SHP77 treated with DMSO at 0.1 percent for 48 hours (cell line): ENCODE measurements at regions not wholly inside any gene's neighbourhood (a gene's known extent, or its start where the extent isn't known, plus 50 kb on each side); places are given as distances from the start of the nearest gene placed in this dataset.

Experiments
- DNase-seq: peaks from one replicate; lab custom pipeline; 2025; lab: John Stamatoyannopoulos, UW

DNA sequence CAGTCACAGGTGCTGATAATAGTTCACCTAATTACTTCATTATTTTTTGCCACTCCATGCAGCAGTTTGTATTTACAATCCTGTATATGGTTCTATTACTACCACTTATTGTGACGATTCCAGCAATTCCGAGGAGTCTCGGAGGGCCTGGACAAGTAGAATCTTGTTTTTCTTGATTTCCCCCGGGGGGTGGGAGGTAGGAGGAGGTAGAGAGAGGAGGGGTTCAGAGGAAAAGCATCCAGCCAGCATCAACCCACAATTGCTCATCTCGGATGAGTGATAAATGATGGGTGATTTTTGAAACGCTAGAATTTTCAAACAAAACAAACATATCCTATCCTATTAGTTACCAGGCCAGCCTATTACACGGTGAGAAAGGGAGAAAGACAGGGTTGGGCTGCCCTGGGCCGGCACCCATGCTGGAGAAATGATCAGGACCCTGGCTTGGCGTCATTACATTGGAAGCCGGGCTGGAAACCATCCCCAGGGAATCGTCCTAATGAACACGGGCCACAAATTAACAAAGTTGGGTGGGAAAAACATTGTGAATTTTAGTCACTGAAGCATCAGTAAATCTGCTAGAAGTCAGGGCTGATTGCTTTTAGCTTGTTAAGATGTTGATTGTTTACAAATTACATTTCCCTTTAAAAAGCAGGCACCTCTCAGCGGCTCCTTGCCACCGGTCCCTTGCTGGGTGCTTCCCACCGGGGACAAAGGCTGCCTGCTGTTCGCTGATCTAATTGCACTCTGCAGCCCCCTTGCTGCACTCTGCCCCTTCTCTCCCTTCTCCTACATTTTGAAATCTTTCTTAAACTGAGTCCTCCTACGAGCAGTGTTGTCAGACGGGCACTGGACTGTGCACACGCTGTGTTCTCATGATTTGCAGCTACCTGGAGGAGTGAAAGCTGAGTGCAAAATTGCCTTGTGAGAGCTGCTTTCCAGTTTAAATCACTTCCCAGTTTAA, 95.5 kb downstream of the FAM204A start:
- DNase-seq, result no peak

DNA sequence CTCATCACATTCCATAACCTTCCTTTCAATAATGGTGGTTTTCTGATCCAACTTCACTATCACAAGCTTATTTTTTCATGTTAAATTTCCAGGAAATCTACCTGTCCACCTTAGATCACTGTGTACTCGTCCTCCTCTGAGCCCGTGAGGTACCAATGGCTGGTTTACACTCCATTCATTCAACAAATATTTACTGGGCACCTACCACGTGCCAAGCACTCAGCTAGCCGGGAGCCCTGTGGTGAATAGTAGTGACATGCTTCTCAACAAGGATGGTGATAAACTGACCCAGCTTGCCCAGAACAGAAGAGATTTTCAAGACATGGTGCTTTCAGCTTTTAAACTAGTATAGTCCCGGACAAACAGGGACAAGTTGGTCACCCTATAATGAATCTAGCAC, 98.2 kb downstream of the FAM204A start:
- no peak for DNase-seq

DNA sequence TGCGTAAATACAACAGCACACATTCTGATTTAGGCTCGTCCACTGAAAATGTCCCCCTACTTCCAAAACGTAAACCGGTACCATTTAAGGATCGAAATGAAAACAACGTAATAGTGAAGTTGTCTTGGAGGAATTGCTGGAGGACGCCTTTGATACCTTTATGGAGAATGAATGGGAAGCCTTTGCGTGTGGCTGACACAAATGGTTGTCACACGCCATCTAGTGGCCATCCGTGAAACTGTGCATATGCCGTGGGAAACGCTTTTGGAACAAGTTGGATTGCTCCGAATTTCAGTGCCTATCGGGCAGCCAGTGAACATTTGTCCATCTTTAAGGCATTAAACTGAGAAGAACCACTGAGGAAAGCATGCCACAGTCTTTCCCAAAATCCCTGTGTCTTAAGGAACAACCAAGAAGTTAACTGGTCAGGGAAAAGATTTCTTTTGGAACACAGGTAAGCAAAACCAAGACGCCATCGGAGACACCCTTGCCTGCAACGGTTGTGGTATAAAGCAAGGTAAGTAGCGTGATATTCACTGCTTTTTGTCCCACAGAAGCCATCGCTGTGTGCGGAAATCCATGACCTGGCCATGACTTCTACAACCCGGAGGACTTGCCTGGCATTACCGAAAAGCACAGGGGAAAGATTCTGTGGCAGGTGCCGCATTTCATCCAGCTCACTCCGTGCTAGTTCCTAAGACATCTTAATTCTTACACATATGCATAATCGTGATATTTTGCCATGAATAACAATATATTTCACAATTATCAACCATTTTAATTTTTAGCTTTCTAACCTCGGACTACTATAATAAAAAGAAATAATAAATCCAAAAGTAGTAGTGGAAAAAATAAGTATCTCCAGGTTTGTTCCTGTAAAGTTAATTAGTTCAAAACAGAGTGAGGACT, 100.6 kb downstream of the FAM204A start:
- DNase-seq, result peak; percentile 55

DNA sequence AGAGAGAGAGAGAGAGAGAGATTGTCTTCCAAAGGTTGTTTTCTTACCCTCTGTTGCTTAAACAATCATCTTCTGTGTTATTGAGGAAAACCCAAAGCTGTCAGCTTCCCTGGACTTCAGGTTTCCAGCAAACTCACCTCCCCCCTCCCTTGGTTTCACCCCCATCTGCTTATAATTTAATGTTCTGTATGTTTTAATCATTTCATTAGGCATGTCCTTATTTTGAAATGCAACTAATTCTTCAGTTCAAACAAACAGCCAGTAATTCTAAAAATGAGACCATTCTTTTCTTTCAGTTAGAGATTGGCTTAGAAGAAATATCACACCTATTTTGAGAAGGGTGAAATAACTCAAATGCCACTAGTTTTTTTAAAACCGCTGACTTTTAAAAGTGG, 102.9 kb downstream of the FAM204A start:
- DNase-seq, result no peak

DNA sequence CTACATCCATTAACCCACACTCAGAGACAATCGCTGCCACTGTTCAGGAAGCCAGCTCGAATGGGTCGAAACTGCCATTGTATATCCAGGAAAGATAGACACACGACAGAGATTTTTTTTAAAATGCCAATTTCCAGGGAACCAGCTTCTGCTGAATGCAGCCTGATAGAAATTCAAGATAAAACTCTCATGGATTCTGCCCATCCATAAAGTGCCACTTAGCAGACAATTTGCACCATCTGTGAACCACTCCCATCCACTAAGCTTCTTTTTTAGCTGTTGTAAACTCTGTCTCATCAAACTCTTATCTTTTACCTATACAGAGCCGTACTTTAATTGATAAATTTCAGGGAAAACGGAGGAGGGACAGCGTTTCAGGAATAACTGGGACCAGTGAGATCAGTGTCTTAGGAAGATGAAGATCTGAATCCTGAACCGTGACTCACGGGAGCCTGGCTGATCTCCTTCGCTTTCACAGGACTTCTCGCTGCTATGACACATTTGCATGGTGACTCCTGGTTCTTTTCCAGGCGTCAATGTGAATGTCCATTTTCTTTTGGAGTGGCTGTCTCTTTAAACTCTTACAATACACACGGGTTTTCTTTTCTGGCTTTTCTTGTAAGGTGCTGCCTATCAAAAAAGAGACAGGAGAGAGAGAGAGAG, 103.4 kb downstream of the FAM204A start:
- DNase-seq, result no peak

DNA sequence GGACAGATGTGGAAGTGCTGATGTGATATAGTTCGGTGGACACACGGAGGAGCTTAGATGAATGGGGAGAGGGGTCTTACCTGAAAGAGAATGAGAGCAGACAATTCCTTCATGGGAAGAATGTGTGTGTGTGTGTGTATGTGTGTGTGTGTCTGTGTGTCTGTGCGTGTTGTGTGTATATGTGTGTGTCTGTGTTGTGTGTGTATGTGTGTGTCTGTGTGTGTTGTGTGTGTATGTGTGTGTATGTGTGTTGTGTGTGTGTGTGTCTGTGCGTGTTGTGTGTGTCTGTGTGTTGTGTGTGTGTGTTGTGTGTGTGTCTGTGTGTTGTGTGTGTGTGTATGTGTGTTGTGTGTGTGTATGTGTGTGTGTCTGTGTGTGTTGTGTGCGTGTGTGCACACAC, 104.2 kb downstream of the FAM204A start:
- no peak for DNase-seq

DNA sequence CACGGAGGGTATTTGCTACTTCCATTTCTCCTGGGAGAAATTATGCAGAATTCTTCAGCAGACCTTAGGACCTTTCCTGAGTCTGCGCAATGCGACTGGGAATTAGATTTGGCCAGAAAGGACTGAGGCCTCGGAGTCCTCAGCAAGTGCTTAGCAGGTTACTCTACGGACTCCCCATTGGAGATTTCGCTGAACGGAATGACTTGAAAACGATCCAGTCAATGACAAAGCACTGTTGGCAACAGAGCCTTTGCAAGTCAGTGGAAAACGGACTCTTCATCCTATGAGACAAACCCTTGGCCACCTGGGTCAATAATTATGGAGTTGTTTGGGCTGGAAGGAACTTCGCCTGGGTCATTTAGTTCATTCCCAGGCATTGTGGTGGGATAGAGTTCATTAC, 107.4 kb downstream of the FAM204A start:
- DNase-seq, result no peak

DNA sequence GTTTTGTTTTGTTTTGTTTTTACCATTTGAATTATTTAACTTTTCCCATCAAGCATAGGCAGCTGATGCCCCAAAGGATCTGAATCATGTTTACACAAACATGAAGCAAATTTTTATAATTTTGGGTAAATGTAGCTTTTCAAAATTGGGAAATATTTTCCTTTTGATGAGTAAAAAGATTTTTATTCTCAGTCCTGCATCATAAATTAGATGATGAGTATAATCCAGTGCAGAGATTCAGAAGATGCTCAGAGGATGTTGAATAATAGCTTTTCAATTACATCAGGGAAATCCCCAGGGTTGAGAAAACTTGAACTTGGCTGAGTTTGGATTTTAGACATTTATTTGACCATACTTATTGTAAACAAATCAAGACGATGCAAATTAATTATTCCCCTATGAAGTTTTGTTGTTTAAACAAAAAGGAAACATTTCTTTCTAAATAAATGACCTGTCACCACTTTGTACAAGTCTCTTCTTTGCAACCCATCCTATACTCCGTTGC, 121.7 kb downstream of the FAM204A start:
- DNase-seq, result no peak

DNA sequence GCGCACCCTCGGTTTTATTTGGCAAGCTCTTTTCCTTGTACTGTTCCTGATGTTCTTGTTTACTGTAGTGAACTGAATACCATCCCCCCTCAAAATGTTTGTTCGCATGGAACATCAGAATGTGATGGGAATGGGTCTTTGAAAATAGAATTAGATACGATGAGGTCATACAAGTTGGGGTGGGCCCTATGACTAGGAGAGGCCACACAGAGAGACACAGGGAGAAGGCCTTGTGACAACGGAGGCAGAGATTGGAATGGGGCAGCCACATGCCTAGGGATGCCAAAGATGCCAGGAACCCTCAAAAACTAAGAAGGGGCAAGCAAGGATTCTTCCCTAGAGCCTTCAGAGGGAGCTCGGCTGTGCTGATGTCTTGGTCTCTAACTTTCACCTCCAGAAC, 123.6 kb downstream of the FAM204A start:
- no peak for DNase-seq

DNA sequence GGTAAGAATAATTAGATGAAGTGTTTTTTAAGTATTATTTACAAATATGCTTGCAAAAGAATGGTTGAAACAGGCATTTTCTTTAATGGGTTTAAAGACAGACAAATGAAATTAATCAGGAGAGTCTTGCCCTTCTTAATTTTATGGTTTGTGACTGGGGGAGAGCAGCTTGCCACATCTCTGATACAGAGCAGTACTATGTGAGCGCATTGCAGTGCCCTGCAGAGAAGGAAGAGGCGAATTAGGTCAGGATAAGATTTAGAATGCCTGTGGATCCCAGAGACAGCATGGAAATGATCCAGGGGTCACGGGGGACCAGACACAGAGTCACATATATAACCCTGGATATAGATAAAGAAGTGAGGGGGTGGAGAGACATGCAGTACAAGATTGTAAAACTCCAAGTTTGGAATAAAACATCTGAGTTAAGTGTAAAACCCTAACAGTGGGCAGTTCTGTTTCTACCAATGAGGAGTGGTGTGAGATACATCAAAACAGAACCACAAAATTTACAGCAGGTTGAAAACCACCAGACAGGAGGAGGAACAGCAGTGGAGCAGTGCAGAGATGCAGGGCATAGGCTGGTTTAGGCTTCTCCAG, 125.5 kb downstream of the FAM204A start:
- no peak for DNase-seq

DNA sequence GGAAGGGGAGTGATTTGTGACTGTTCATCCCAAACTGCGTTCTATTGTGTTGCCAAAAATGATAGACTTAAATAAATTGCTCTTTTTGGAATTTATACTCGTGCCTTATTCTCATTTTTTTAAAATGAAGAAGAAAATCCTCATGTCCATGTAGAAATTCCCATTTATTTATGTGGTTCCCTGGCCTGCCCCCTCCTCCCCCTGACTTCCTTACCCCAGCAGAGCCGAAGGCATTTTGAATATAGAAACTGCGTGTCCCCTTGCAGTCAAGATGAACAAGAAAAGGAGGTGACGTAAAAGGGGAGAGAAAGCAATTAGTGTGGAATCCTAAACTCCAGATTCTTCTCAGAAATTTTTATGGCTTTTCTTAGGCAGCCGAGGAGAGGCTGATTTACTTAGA, 126.1 kb downstream of the FAM204A start:
- no peak for DNase-seq

DNA sequence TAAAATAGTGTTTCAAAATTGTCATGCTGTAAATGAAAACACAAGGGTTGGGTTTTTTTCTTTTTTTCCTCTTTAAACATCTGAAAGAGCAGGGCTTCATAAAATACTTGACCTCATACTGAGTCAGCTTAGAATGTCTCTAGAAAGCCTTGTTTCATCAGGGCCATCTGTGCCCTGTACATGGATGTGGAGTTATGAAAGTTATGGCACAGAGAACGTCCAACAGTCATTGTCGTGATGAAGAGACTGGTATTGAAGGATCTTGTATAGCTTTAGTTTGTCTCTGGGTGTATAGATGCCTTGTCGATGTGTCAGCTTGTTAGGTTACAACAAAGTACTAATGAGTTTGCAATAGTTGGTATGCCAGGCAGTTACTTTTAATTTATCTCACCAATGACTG, 127.3 kb downstream of the FAM204A start:
- no peak for DNase-seq

DNA sequence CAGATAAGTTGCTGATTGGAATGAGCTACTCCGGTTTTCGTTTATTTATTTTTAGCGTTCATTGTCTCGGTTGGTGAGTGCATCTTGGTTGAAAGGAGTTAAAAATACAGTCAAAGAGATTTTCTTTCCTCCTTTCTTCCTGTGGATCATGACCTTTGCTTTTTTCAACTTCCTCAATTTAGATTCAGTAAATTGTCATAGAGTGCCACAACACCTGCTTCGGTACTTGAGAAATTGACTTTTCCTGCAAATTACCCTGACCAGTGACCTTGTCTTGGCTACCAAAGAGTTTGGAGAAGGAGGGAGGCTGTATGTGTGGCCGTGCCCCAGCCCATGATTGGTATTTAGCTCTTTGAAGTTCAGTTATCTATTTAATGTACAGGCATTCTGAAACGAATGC, 128.7 kb downstream of the FAM204A start:
- DNase-seq, result no peak

DNA sequence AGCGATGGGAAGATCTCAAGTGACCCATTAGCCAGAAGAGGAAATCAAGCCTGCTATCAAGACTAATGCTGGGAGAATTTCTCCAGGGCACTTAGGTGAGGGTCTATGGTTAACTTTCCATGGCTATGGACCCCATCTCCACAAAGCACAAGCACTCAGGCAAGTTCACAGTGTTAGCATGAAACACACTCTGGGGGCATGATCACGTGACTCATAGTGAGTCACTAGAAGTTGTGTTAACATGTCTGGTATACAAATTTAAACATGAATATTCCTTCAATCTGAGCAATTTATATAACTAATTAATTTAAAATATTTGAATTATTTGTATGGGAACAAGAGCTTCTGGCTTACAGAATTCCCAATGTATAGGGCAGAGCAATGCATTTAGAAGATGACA, 131.8 kb downstream of the FAM204A start:
- no peak for DNase-seq

DNA sequence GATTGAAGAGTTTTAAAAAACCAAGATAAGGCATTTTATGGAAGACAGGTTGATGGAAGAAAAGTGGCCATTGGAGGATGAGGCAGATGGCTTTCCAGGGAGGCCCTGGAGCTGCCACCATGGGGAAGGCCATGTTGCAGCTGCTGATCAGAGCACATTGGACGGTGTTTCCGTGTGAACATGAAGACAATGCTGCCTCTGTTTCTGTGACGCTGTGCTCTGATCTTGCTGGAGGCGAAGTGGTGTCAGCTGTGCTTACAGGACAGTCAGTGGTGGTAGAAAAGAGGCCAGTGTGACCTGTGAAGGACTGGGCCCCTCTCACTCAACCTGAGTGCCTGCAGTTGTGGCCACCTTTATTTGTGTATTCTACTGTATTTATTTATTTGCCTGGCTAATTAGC, 132.9 kb downstream of the FAM204A start:
- DNase-seq, result no peak

DNA sequence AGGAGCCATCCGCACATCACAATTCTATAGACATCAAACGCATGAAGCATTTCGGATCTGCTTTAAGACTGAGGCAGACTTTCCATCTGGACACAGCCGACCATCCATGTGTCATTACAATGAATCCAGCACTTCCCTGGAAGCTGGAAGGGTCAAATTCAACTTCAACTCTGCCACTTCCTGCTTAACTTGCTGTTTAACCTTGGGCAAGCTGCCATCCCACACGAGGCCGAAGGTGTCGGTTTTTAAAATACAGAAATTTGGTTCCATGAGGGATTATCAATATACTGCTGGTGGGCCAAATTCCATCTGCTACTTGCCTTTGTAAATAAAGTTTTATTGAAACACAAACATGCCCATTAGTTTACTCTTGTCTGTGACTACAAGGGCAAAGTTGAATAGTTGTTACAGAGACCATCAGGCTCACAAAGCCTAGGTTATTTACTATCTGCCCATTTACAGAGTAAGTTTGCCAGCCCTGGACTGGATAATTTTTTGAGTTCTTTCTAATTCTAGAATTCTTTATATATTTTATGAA, 134.6 kb downstream of the FAM204A start:
- no peak for DNase-seq

DNA sequence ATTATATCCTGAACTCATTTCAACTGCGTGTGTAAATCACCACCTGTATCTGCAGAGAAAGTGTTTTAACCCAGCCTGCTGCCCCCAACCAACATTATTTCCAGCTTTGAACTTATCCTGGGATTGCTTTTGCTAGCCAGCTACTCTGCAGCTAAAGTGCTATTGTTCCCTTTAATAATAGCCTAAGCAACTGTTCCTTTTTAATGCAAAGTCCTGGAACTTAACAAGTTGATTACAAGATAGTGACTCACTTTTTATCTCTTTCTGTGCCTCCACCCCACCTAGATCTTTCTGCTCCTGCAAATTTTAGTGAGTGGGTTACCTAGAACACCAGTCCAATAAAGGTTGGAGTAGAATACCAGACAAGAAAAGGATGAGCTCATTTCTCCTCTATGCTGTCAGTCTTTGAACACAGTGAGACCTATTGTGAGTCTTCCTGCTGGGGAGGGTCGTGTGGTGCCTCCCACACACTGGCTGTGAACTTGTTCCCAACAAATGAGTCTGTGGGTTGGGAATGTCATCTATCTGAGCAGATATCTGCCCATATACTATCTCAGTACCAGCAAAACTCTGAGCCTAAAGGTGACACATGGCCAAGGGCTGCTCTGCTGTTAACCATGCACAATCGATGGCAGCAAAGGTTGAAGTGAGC, 137.7 kb downstream of the FAM204A start:
- no peak for DNase-seq

DNA sequence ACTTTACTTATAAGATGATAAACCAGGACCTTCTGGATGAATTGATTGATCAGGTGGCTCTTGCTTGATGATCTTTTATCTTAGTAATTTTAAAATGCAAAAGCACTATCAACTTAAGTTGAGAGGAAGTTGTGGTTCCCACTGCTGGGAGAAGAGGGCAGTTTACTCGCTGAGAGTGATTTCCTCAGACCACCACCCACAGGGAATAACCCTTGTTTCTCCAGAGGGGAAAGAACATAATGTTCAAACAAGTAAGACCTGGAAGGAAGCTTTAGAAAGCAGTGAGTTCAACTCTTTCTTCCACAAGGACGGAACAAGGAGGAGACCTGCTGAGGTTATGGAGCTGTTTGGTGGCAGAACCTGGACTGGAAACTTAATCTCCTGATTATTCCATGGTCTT, 138.7 kb downstream of the FAM204A start:
- no peak for DNase-seq

DNA sequence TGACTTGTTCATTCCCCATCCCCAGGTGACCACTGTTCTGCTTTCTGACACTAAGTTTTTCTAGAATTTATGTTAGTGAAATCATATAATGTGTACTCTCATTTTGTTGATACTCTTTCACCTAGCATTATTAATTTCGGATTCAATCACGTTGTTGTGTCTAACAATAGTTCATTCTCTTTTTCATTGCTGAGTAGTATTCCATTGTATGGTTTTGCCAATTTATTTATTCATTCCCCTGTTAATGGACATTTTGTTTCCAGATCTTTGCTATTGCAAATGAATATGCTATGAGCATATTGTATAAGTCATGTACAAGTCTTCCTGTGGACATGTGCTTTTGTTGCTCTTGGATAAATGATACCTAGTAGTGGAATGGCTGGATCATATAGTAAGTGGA, 146.4 kb downstream of the FAM204A start:
- no peak for DNase-seq

DNA sequence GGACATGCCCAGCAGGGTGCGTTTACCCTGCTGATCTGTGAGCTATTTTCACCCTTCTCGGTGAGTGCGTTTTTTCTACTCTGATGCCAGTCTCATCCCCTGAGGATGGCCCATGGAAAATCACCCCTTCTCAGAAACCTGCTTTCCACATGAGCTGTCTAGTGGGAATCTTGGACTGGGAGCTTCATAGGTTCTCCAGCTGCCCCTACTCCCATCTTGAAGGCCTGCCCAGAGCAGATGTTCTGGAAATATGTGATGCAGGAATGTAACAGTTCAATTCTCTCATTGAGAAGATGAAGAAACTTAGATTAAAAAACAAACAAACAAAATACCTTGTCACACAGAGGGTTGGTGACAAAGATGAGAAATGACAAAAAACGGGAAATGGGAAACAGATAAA, 146.9 kb upstream of the RAB11FIP2 start:
- DNase-seq, result no peak

DNA sequence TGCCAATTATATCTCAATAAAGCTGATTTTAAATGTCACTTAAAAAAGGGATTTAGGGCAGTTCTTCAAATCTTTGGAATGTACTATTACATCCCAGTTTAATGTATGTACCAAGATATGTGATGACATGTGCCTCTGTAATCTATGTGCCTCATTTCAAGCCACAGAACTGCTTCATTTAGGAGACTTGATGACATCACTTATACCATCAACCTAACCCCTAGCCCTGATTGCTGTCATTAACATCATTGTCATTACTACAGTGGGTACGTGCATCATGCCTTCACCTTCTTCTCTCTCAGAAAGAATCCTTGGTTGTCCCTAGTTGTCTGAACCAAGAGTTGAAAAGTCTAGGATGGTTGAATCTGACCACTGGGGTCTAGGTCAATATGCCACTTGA, 134.3 kb upstream of the RAB11FIP2 start:
- DNase-seq, result no peak
